Loucy (cell line): ENCODE measurements at regions not wholly inside any gene's neighbourhood (a gene's known extent, or its start where the extent isn't known, plus 50 kb on each side); places are given as distances from the start of the nearest gene placed in this dataset.

Experiments used
- CTCF ChIP-seq: fragments of 200-600 bp; sonication (generic); conservative IDR thresholded peaks from 2 replicates; pipeline ENCODE4 v1.5.1; 2014; ENCODE audit warnings: mild to moderate bottlenecking, antibody characterized with exemption, low read length
- EZH2phosphoT487 ChIP-seq: fragments of 200-600 bp; IDR thresholded peaks from 2 replicates; pipeline ENCODE4 v1.6.1; 2018; ENCODE audit warnings: antibody characterized with exemption, mild to moderate bottlenecking, moderate library complexity, borderline replicate concordance

GRCh38 chr1:80876035-80876434 lies 924.7 kb upstream of the ADGRL2 start:
- TF ChIP-seq CTCF (no peak), EZH2phosphoT487 (no peak)
